Panc1 (cell line): ENCODE measurements at regions not wholly inside any gene's neighbourhood (a gene's known extent, or its start where the extent isn't known, plus 50 kb on each side); places are given as distances from the start of the nearest gene placed in this dataset.

Source experiments
- ATAC-seq: fragments of 200-7000 bp; cut with Tn5 transposase; 2 replicates; pipeline ENCODE4 v1.9.1; 2020; ENCODE audit warnings: mild to moderate bottlenecking, moderate library complexity
- BruUV-seq: library from RNA; stranded (reverse); fragments of 400-500 nt; replicated peaks from 2 replicates; lab custom pipeline; 2021; lab: Mats Ljungman, UMichigan
- CTCF ChIA-PET: fragments of 300-600 bp; sonication (Branson Sonifier 250); formaldehyde crosslinking; loops from one replicate; lab custom pipeline; 2022; ENCODE audit warnings: antibody characterized with exemption; lab: Charles Lee
- POLR2A ChIA-PET: fragments of 300-600 bp; sonication (Branson Sonifier 250); formaldehyde crosslinking; loops from one replicate; lab custom pipeline; 2022; ENCODE audit warnings: antibody characterized with exemption; lab: Charles Lee
- DNase-seq: peaks from one replicate; pipeline ENCODE4 v3.0.0-alpha.2; 2010; ENCODE audit warnings: low read depth, low spot score
- H3K27ac ChIP-seq: 2 replicates; pipeline ENCODE4 v1.5.1; 2011; ENCODE audit warnings: mild to moderate bottlenecking, low read length, inconsistent platforms
- H3K27me3 ChIP-seq: fragments of 200-500 bp; sonication (Bioruptor generic); 2 replicates; pipeline ENCODE4 v1.6.0; 2014; ENCODE audit warnings: low read length, inconsistent platforms; ENCODE audit not compliant: control insufficient read depth, insufficient read depth
- H3K36me3 ChIP-seq: fragments of 200-500 bp; sonication (Bioruptor generic); 2 replicates; pipeline ENCODE4 v1.5.1; 2014; ENCODE audit warnings: inconsistent platforms, mild to moderate bottlenecking, low read length, moderate library complexity; ENCODE audit not compliant: control insufficient read depth, insufficient read depth
- H3K4me1 ChIP-seq: 2 replicates; pipeline ENCODE4 v1.5.1; 2011; ENCODE audit warnings: inconsistent platforms, mild to moderate bottlenecking, low read length, moderate library complexity; ENCODE audit not compliant: control insufficient read depth, insufficient read depth
- H3K4me3 ChIP-seq, 2 experiments: 2 replicates each; pipeline ENCODE4 v1.5.1; 2011 to 2012; ENCODE audit warnings: low read depth in 2 of 2, low read length in 2 of 2, mild to moderate bottlenecking in 2 of 2, inconsistent platforms in 1 of 2, moderate library complexity in 1 of 2
- H3K9me3 ChIP-seq: fragments of 200-500 bp; sonication (Bioruptor generic); 2 replicates; pipeline ENCODE4 v1.5.1; 2014; ENCODE audit warnings: low read depth, mild to moderate bottlenecking, inconsistent platforms, low read length, moderate library complexity; ENCODE audit not compliant: control insufficient read depth, insufficient read depth
- CTCF ChIP-seq: fragments of 450-650 bp; IDR thresholded peaks from 2 replicates; pipeline ENCODE4 v1.5.1; 2017; ENCODE audit warnings: mild to moderate bottlenecking
- POLR2AphosphoS5 ChIP-seq: IDR thresholded peaks from 2 replicates; pipeline ENCODE4 v1.6.1; 2012; ENCODE audit warnings: mild to moderate bottlenecking, low read depth, low read length, moderate library complexity
- REST ChIP-seq, 2 experiments: IDR thresholded peaks; 2 replicates each; pipeline ENCODE4 v1.6.1; 2011 to 2012; ENCODE audit warnings: low read depth in 2 of 2, control low read depth in 1 of 2, low read length in 1 of 2, mild to moderate bottlenecking in 1 of 2, moderate library complexity in 1 of 2; ENCODE audit not compliant: insufficient read depth in 1 of 2
- SIN3A ChIP-seq: IDR thresholded peaks from 2 replicates; pipeline ENCODE4 v1.6.1; 2012; ENCODE audit warnings: low read depth, mild to moderate bottlenecking, low read length, moderate library complexity, borderline replicate concordance; ENCODE audit not compliant: insufficient read depth
- TCF7L2 ChIP-seq: IDR thresholded peaks from 2 replicates; pipeline ENCODE4 v1.6.1; 2011; ENCODE audit warnings: mild to moderate bottlenecking, low read depth, low read length, inconsistent platforms
- in situ Hi-C: cut with HindIII; loops from 2 replicates; pipeline ENCODE4 v1.10.0; 2016; ENCODE audit warnings: low sequenced_read_pairs, low pct_unique_long_range_greater_than_20kb
- intact Hi-C: fragments of 100-400 bp; cut with micrococcal nuclease; formaldehyde crosslinking; loops from one replicate; pipeline ENCODE4 v1.10.0; 2022; ENCODE audit not compliant: unreplicated experiment

GRCh38 chr20:48052475-48052835 lies 267.2 kb upstream of the SULF2 start:
- Histone ChIP-seq H3K36me3 (no peaks in the 10 kb centered on the region), H3K9me3 (no peaks in the 10 kb centered on the region), H3K4me3 (no peak overlapping the region), H3K27me3 (peaks cover 2% of the 10 kb centered on the region; the same call in 1 of the 2 replicates), H3K4me1 (no peaks in the 10 kb centered on the region), H3K27ac (no peak overlapping the region)
- DNase-seq (no peak), ATAC-seq (no peak)
- no TSS peak for BruUV-seq
- ChIA-PET POLR2A (no interaction called here), CTCF (no interaction called here)
- in situ Hi-C loops (no loop called here), intact Hi-C loops (no loop called here)
- TF ChIP-seq REST (IDR thresholded peaks at IDR 0.05; ENCODE audit: insufficient read depth in 1 of 2, low read depth in 2 of 2, low read length in 1 of 2), result no peak
- TF ChIP-seq SIN3A, result no peak
- TF ChIP-seq CTCF, result no peak
- TF ChIP-seq TCF7L2, result no peak
- no peak for TF ChIP-seq POLR2AphosphoS5

GRCh38 chr20:48051794-48052474 lies 266.7 kb upstream of the SULF2 start:
- H3K27me3 ChIP-seq, result peaks cover 2% of the 10 kb centered on the region; the same call in 1 of the 2 replicates
- no TSS peak for BruUV-seq
- TF ChIP-seq CTCF, result no peak
- TF ChIP-seq SIN3A, result no peak
- no peak for TF ChIP-seq TCF7L2
- CTCF ChIA-PET, result no interaction called here
- no peaks in the 10 kb centered on the region for H3K4me1 ChIP-seq
- no peaks in the 10 kb centered on the region for H3K36me3 ChIP-seq
- H3K9me3 ChIP-seq, result no peaks in the 10 kb centered on the region
- intact Hi-C loops (no loop called here), in situ Hi-C loops (no loop called here)
- POLR2A ChIA-PET, result no interaction called here
- no peak overlapping the region for H3K4me3 ChIP-seq
- ATAC-seq (no peak), DNase-seq (no peak)
- H3K27ac ChIP-seq, result no peak overlapping the region
